Activated CD4-positive, alpha-beta memory T cell treated with anti-CD3 and anti-CD28 coated beads for 36 hours (primary cell): ENCODE measurements at regions not wholly inside any gene's neighbourhood (a gene's known extent, or its start where the extent isn't known, plus 50 kb on each side); places are given as distances from the start of the nearest gene placed in this dataset.

Experiments
- CTCF ChIA-PET: fragments of 350-600 bp; sonication (Branson Sonifier 250); formaldehyde crosslinking; loops from one replicate; lab custom pipeline; 2021; ENCODE audit warnings: antibody characterized with exemption, inconsistent platforms; lab: Charles Lee
- POLR2A ChIA-PET: fragments of 350-600 bp; sonication (Branson Sonifier 250); formaldehyde crosslinking; loops from one replicate; lab custom pipeline; 2021; ENCODE audit warnings: antibody characterized with exemption; lab: Charles Lee
- DNase-seq: peaks from one replicate; pipeline ENCODE4 v3.0.0-alpha.2; 2020
- H3K27ac Mint-ChIP-seq: one replicate; pipeline ENCODE4 v1.8.0; 2021; ENCODE audit warnings: mixed read lengths
- H3K27me3 Mint-ChIP-seq: one replicate; pipeline ENCODE4 v1.8.0; 2021; ENCODE audit warnings: mixed read lengths
- H3K36me3 Mint-ChIP-seq: one replicate; pipeline ENCODE4 v1.8.0; 2021; ENCODE audit warnings: mixed read lengths
- H3K4me1 Mint-ChIP-seq: one replicate; pipeline ENCODE4 v1.8.0; 2021; ENCODE audit warnings: low read depth, mixed read lengths
- H3K4me3 Mint-ChIP-seq: one replicate; pipeline ENCODE4 v1.8.0; 2021; ENCODE audit warnings: mild to moderate bottlenecking, mixed read lengths
- H3K9me3 Mint-ChIP-seq: one replicate; pipeline ENCODE4 v1.8.0; 2021; ENCODE audit warnings: mixed read lengths
- intact Hi-C: fragments of 100-400 bp; cut with micrococcal nuclease; formaldehyde crosslinking; loops from one replicate; pipeline ENCODE4 v1.15.1; 2023

DNA sequence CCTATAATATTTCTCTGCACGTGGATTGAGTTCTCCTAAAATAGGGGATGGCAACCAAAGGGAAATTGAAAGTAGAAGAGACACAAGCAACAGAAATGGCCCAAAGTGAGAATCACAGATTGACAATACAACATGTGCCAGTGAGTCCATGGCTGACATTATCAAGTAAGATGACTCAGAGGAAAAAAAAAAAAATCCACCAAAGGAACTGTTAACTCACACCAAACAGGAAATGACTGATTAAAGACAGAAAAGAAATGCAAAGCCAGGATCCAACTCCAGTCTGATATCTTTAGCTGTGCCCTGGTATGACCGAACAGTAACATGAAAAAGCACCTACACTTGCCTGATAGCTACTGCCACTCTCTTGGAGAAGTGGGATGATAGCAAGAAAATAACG is 485.0 kb downstream of the PRKD1 start:
- H3K27me3 Mint-ChIP-seq: no peaks in the 10 kb centered on the region
- CTCF ChIA-PET: no interaction called here
- POLR2A ChIA-PET: no interaction called here

DNA sequence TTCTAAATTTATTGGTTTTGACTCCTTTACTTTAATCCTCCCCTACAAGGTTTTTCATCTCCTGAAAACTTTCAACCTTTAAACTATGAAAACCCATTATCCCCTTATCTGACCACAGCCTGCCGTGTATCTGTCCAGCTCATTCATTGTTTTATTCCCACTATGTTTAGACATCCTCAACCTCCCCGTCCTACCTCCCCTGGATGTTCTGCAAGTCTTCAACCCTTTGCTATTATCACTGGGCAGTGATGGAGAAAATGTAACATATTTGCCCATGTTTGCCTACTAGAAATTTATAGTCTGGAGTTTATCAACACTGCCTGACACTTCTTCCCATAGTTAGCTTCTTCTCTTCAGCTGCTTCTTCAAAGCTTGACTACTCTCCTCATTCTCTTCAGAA is 483.4 kb downstream of the PRKD1 start:
- CTCF ChIA-PET: no interaction called here

More for the DNA sequence above, 485.0 kb downstream of the PRKD1 start:
- H3K36me3 Mint-ChIP-seq: no peaks in the 10 kb centered on the region
- H3K9me3 Mint-ChIP-seq: peaks cover 16% of the 10 kb centered on the region
- intact Hi-C loops: no loop called here
- H3K4me3 Mint-ChIP-seq: no peak overlapping the region
- DNase-seq: no peak
- no peak overlapping the region for H3K27ac Mint-ChIP-seq
- no peaks in the 10 kb centered on the region for H3K4me1 Mint-ChIP-seq

DNA sequence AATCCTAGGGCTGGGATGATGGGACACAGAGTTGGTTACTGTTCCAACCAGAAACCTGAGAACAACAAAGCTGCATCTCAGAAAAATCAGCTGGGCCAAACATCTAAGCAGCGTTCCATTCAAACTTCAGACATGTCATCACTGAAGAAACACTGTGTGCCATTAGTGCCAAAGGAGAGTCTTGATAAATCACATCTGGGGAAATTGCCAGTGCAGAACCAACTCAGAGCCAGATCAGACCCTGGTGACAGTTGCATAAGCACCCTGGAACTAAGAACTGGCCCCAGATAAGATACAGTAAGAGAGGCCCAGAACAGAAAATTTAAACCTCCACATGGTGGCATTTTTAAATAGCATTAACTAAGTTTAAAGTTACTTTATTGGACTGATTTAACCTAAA is 482.8 kb downstream of the PRKD1 start:
- H3K4me1 Mint-ChIP-seq: no peaks in the 10 kb centered on the region
- H3K27me3 Mint-ChIP-seq: no peaks in the 10 kb centered on the region
- H3K4me3 Mint-ChIP-seq: no peak overlapping the region
- intact Hi-C loops: no loop called here
- DNase-seq: no peak
- ChIA-PET POLR2A (no interaction called here), CTCF (no interaction called here)
- H3K27ac Mint-ChIP-seq: no peak overlapping the region
- H3K36me3 Mint-ChIP-seq: no peaks in the 10 kb centered on the region
- H3K9me3 Mint-ChIP-seq: peaks cover 11% of the 10 kb centered on the region

More for the DNA sequence above, 483.4 kb downstream of the PRKD1 start:
- POLR2A ChIA-PET: no interaction called here
- Mint-ChIP-seq H3K4me3 (no peak overlapping the region), H3K9me3 (peaks cover 9% of the 10 kb centered on the region), H3K27ac (no peak overlapping the region), H3K27me3 (no peaks in the 10 kb centered on the region), H3K4me1 (no peaks in the 10 kb centered on the region), H3K36me3 (no peaks in the 10 kb centered on the region)
- intact Hi-C loops: no loop called here
- no peak for DNase-seq

DNA sequence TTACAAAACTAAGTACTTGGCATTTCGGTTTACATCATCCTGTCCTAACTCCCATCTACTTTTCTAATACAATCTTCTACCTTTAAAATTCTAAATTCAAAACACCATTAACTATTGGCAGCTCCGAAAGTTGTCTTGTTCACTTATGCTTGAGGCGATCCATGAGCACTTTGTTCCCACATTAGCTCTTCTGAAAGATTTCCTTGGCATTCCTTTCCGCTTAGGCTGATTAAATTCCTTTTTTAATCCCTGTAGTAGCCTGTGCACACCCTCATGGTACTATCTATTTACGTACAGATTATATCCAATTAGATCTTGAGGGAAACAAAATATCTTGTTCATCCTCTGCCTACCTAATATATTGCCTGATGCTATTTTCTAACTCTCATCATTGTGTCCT is 480.7 kb downstream of the PRKD1 start:
- Mint-ChIP-seq H3K36me3 (no peaks in the 10 kb centered on the region), H3K27ac (no peak overlapping the region), H3K9me3 (peaks cover 11% of the 10 kb centered on the region), H3K4me3 (no peak overlapping the region), H3K4me1 (no peaks in the 10 kb centered on the region), H3K27me3 (no peaks in the 10 kb centered on the region)
- POLR2A ChIA-PET: no interaction called here
- intact Hi-C loops: no loop called here
- CTCF ChIA-PET: no interaction called here
- no peak for DNase-seq

DNA sequence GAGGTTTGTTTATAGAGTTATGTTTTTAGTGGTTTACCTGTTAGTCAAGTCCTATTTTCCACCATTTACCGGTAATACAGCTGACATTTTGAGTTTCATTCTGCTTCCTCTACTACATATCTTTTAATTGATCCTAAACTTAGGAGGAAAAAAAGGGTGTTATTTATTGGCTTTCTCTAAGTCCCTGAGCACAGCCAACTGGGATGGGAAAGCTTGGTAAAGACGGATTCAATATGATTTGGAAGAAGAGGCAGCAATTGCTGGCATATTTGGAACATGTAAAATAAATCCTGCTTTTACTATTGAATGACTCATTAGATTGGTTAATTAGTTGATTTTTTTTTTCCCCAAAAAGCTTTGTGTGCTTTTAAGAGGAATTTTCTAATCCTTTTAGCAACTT is 475.7 kb downstream of the PRKD1 start:
- intact Hi-C loops: no loop called here
- CTCF ChIA-PET: no interaction called here
- no peak overlapping the region for H3K4me3 Mint-ChIP-seq
- DNase-seq: no peak
- no peaks in the 10 kb centered on the region for H3K4me1 Mint-ChIP-seq
- no peak overlapping the region for H3K27ac Mint-ChIP-seq
- POLR2A ChIA-PET: no interaction called here
- H3K9me3 Mint-ChIP-seq: peaks cover 7% of the 10 kb centered on the region
- no peaks in the 10 kb centered on the region for H3K36me3 Mint-ChIP-seq
- no peaks in the 10 kb centered on the region for H3K27me3 Mint-ChIP-seq

DNA sequence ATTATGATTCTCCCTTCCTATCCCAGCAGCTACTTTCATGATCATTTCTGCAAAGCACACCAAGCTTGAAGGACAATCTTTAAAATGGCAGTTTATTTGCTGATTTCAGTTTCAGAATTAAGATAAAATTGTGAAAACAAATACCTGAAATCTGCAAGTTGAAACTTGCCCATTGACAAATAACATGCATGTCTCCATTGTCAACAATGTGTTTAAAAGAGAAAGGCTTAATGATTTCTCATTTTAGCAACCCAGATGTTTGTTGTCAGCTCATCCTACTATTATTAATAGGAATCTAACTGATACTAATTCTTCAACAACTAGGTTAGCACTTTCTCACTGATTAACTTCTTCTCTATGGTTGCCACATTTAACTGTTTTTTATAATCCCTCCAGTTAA is 474.6 kb downstream of the PRKD1 start:
- Mint-ChIP-seq H3K27ac (no peak overlapping the region), H3K36me3 (no peaks in the 10 kb centered on the region), H3K27me3 (no peaks in the 10 kb centered on the region), H3K4me1 (no peaks in the 10 kb centered on the region), H3K9me3 (peaks cover 7% of the 10 kb centered on the region), H3K4me3 (no peak overlapping the region)
- ChIA-PET POLR2A (no interaction called here), CTCF (interaction anchor here (0.6 kb wide), 1 partner anchor 1069 kb away, joined by 3 read pairs; no protein-coding TSS in a partner anchor)
- intact Hi-C loops: no loop called here
- no peak for DNase-seq

DNA sequence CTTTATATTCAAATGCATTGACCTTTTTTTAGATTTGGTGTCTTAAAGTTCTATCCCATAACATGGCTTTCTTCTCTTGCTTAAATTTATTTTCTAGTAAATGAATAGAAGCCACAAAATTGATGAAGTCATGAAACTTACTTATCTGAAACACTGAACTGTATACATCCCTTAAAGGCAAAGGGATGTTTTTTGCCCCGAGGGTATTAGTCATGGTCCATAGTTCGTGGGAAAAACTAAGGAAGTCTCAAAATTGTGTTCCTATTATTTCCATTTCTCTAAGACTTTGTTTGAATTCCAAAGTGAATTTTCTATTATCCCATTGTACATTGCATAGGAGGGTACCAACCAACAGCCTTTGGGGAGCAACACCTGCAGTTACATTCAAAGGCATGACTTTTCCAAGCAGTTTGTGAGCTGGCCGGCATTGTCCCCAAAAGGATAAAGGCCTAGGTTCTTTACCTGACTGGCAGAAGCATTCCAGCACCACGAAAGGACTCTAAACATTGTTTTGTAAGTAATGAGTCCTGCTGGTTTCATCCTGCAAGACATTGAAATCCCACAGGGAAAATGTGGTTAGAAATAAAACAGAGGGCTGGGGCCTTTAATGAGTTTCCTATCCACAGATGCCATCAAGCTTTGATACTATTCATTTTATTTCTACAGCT is 473.5 kb downstream of the PRKD1 start:
- H3K4me3 Mint-ChIP-seq: no peak overlapping the region
- DNase-seq: no peak
- POLR2A ChIA-PET: no interaction called here
- H3K4me1 Mint-ChIP-seq: no peaks in the 10 kb centered on the region
- intact Hi-C loops: no loop called here
- H3K9me3 Mint-ChIP-seq: peaks cover 5% of the 10 kb centered on the region
- no peaks in the 10 kb centered on the region for H3K27me3 Mint-ChIP-seq
- CTCF ChIA-PET: no interaction called here
- no peak overlapping the region for H3K27ac Mint-ChIP-seq
- no peaks in the 10 kb centered on the region for H3K36me3 Mint-ChIP-seq

DNA sequence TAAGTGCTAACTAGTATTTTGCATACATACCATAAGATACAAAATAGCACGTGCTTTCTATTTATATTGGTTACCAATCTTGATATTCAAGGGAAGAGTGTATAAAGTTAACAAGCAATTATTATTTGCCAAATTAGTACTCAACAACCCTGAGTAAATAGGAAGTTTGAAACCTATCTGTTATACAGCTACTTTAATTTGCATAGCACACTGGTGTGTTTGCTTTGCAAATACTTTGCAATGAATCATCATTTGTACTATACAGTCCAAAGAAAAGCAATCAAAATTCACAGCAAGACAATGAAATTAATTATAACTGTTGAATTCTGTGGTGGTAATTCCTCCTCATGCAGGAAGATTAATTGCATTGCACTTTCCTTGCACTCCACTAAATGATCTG is 469.1 kb downstream of the PRKD1 start:
- DNase-seq: no peak
- intact Hi-C loops: no loop called here
- POLR2A ChIA-PET: no interaction called here

DNA sequence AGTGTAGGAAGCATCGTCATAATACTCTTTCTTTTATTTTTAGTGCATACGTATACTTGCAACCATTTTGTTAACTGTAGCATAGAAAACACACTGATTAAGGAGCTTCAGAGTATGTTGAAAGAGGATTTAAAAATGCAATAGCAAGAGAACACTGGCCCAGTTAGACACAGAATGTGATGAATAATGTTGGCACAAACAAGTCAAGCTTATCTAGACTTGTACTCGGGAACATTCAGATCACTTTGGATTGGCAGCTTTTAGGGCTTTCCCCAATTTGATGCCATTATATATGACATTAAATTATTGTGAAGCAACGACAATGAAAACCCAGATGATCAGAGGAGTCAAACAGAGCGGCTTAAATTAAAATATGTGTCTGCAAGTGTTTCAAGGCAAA is 468.1 kb downstream of the PRKD1 start:
- H3K4me1 Mint-ChIP-seq: no peaks in the 10 kb centered on the region
- no peaks in the 10 kb centered on the region for H3K27me3 Mint-ChIP-seq
- no peaks in the 10 kb centered on the region for H3K36me3 Mint-ChIP-seq
- no peak overlapping the region for H3K27ac Mint-ChIP-seq
- no peak overlapping the region for H3K4me3 Mint-ChIP-seq
- no peak for DNase-seq
- H3K9me3 Mint-ChIP-seq: peaks cover 12% of the 10 kb centered on the region
- intact Hi-C loops: no loop called here
- CTCF ChIA-PET: no interaction called here
- POLR2A ChIA-PET: no interaction called here

More for the DNA sequence above, 469.1 kb downstream of the PRKD1 start:
- H3K4me3 Mint-ChIP-seq: no peak overlapping the region
- H3K4me1 Mint-ChIP-seq: no peaks in the 10 kb centered on the region
- H3K36me3 Mint-ChIP-seq: no peaks in the 10 kb centered on the region
- CTCF ChIA-PET: no interaction called here
- no peak overlapping the region for H3K27ac Mint-ChIP-seq
- no peaks in the 10 kb centered on the region for H3K27me3 Mint-ChIP-seq
- H3K9me3 Mint-ChIP-seq: peaks cover 11% of the 10 kb centered on the region

DNA sequence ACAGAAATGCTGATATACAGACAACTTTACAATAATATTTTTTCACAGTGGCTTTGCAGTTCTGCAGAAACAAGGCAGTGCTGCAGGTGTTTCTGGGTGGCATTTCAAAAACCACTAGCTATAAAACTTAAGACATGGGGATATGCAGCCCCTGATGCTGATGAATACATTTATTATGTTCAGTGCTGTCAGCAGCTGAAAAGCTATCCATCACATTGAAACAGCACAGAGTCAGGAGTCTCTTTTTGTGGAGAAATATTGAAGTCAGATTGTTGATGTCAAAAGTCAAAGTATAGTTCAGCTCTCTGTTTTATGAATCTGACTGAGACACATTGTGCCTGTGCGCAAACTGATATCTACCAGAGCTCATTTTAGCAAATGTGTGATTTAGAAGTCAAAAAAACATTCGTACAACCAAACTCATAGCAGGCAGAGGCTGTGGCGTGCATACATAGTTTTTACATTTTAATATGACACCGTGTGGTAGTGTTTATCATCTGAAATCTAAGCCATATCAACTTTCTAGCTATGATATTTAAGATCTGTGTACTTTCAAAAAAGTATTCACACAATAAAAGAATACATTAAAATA is 467.6 kb downstream of the PRKD1 start:
- Mint-ChIP-seq H3K27me3 (no peaks in the 10 kb centered on the region), H3K4me3 (no peak overlapping the region), H3K36me3 (no peaks in the 10 kb centered on the region), H3K27ac (no peak overlapping the region), H3K9me3 (peaks cover 14% of the 10 kb centered on the region), H3K4me1 (no peaks in the 10 kb centered on the region)
- ChIA-PET CTCF (no interaction called here), POLR2A (no interaction called here)
- intact Hi-C loops: no loop called here
- DNase-seq: no peak

DNA sequence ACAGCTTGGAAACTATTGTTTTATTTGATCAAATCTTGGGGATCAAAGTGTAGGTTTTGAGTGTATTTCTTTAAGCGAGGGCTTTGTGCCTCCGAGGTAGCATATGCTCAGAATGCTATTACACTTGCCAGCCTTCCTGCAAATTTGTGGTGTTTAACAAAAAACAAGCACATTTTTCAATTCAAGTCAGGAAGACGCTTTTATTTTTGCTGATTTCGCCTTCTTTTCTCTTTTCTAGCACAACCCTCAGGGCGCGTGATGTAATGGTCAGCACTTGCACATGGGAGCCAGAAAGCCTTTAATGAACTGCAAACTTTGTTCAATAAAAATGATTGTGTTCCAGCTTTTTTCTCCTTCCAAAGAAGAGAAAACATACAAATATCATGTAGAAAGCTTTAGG is 466.5 kb downstream of the PRKD1 start:
- Mint-ChIP-seq H3K9me3 (peaks cover 14% of the 10 kb centered on the region), H3K4me1 (no peaks in the 10 kb centered on the region), H3K4me3 (no peak overlapping the region), H3K27ac (no peak overlapping the region), H3K36me3 (no peaks in the 10 kb centered on the region), H3K27me3 (no peaks in the 10 kb centered on the region)
- DNase-seq: no peak
- ChIA-PET POLR2A (no interaction called here), CTCF (no interaction called here)
- intact Hi-C loops: no loop called here

DNA sequence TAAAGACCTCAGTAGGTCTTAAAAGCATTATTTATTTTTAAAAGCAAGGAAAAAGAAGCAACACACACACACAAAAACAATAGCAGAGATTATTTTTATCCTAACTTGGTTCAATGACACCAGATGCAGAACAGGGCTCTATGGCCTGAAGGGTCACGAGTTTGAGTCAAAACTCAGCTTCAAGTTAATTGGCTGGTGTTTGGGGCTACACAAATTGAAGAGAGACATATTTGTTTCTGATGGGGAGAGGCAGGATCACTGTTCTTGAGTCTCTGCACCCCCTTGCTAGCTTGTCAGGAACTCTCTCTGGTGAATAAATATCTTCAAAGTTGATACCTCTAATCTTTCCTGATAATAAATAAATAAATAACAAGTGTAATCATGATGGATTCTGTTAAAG is 466.1 kb downstream of the PRKD1 start:
- Mint-ChIP-seq H3K27ac (no peak overlapping the region), H3K9me3 (peaks cover 14% of the 10 kb centered on the region), H3K4me1 (no peaks in the 10 kb centered on the region), H3K36me3 (no peaks in the 10 kb centered on the region), H3K27me3 (no peaks in the 10 kb centered on the region), H3K4me3 (no peak overlapping the region)
- DNase-seq: no peak
- ChIA-PET POLR2A (no interaction called here), CTCF (no interaction called here)
- intact Hi-C loops: no loop called here

DNA sequence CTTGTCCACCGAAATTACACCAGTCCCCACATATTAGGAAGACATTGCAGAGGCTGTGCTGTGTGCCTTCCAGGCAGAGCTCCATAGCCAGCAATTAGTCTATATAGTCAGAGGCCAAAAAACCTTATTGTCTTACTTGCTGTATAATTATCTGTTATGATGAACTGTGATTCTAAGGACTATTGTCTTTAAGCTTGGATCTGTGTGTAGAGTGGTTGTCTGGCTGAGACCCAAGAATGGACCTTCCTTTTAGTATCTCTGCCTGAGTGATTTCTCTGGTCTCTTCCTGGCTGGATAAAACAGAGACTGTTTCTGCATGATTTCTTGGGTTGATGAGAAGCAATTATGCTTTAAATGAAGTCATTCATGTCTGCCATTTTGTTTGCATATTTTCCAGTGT is 465.3 kb downstream of the PRKD1 start:
- H3K36me3 Mint-ChIP-seq: no peaks in the 10 kb centered on the region
- H3K4me3 Mint-ChIP-seq: no peak overlapping the region
- ChIA-PET CTCF (no interaction called here), POLR2A (no interaction called here)
- peaks cover 14% of the 10 kb centered on the region for H3K9me3 Mint-ChIP-seq
- no peaks in the 10 kb centered on the region for H3K4me1 Mint-ChIP-seq
- H3K27ac Mint-ChIP-seq: no peak overlapping the region
- DNase-seq: no peak
- H3K27me3 Mint-ChIP-seq: no peaks in the 10 kb centered on the region
- intact Hi-C loops: no loop called here
